HEK293T (cell line): ENCODE measurements at regions not wholly inside any gene's neighbourhood (a gene's known extent, or its start where the extent isn't known, plus 50 kb on each side); places are given as distances from the start of the nearest gene placed in this dataset.

Experiments used
- CTCF ChIA-PET: fragments of 350-600 bp; formaldehyde crosslinking; extraction: SDS; loops from one replicate; lab custom pipeline; 2021; ENCODE audit warnings: antibody characterized with exemption, inconsistent platforms; lab: Yijun Ruan, JAX
- POLR2A ChIA-PET: fragments of 350-600 bp; formaldehyde crosslinking; extraction: SDS; loops from one replicate; lab custom pipeline; 2020; ENCODE audit warnings: antibody characterized with exemption, inconsistent platforms; lab: Yijun Ruan, JAX
- DNase-seq: peaks from one replicate; pipeline ENCODE4 v3.0.0; 2012; ENCODE audit warnings: mixed read lengths; ENCODE audit errors: extremely low spot score
- ARNT ChIP-seq: fragments of 450-650 bp; IDR thresholded peaks from 2 replicates; pipeline ENCODE4 v1.6.1; 2017; ENCODE audit warnings: mild to moderate bottlenecking
- BHLHE40 ChIP-seq: fragments of 450-650 bp; IDR thresholded peaks from 2 replicates; pipeline ENCODE4 v1.6.1; 2016; ENCODE audit warnings: mild to moderate bottlenecking, moderate library complexity, borderline replicate concordance
- CTBP1 ChIP-seq: fragments of 450-650 bp; IDR thresholded peaks from 2 replicates; pipeline ENCODE4 v1.6.1; 2016; ENCODE audit warnings: borderline replicate concordance
- ELF4 ChIP-seq: fragments of 450-650 bp; IDR thresholded peaks from 2 replicates; pipeline ENCODE4 v1.6.1; 2017; ENCODE audit warnings: antibody characterized with exemption
- FOXA1 ChIP-seq: fragments of 450-650 bp; IDR thresholded peaks from 2 replicates; pipeline ENCODE4 v1.6.1; 2016; ENCODE audit warnings: mild to moderate bottlenecking
- FOXK2 ChIP-seq: fragments of 450-650 bp; IDR thresholded peaks from 2 replicates; pipeline ENCODE4 v1.6.1; 2016; ENCODE audit warnings: mild to moderate bottlenecking
- FOXM1 ChIP-seq: fragments of 450-650 bp; IDR thresholded peaks from 2 replicates; pipeline ENCODE4 v1.6.1; 2017; ENCODE audit warnings: mild to moderate bottlenecking, borderline replicate concordance
- HDGF ChIP-seq: fragments of 450-650 bp; IDR thresholded peaks from 2 replicates; pipeline ENCODE4 v1.6.1; 2017; ENCODE audit warnings: antibody characterized with exemption, borderline replicate concordance
- L3MBTL2 ChIP-seq: fragments of 450-650 bp; conservative IDR thresholded peaks from 2 replicates; pipeline ENCODE4 v1.6.1; 2016; ENCODE audit warnings: mild to moderate bottlenecking
- LEF1 ChIP-seq: fragments of 450-650 bp; IDR thresholded peaks from 2 replicates; pipeline ENCODE4 v1.6.1; 2017; ENCODE audit warnings: mild to moderate bottlenecking, borderline replicate concordance
- NFRKB ChIP-seq: fragments of 450-650 bp; IDR thresholded peaks from 2 replicates; pipeline ENCODE4 v1.6.1; 2016; ENCODE audit warnings: mild to moderate bottlenecking, moderate library complexity
- SP1 ChIP-seq: fragments of 450-650 bp; IDR thresholded peaks from 2 replicates; pipeline ENCODE4 v1.6.1; 2017
- SUZ12 ChIP-seq: fragments of 450-650 bp; IDR thresholded peaks from 2 replicates; pipeline ENCODE4 v1.6.1; 2016; ENCODE audit warnings: mild to moderate bottlenecking
- TARDBP ChIP-seq: fragments of 450-650 bp; IDR thresholded peaks from 2 replicates; pipeline ENCODE4 v1.6.1; 2016
- ZNF384 ChIP-seq: fragments of 450-650 bp; IDR thresholded peaks from 2 replicates; pipeline ENCODE4 v1.6.1; 2016
- TF ChIP-seq, protein P1 (sequence below): fragments of 450-650 bp; IDR thresholded peaks from 2 replicates; pipeline ENCODE4 v1.6.1; 2016

DNA sequence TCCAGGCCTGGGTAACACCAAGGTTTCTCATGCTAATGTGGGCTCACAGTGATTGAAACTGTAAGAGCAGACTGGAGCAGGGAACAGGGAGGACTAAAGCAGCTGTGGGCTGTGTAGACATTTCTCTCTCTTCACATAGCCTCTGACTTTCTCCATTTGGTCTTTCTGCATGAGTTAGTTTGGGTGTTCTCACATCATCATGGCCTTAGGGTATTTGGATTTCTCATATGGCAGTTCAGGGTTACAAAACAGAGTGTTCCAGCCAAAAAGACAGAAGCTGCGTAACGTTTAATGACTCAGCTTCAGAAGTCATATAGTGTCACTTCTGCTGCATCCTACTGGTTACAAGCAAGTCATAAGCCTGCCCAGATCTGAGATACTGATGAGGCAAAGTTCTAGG, 52.0 kb upstream of the OSBPL8 start:
- TF ChIP-seq CTBP1 = no peak
- no peak for TF ChIP-seq FOXA1
- TF ChIP-seq HDGF = no peak
- no peak for TF ChIP-seq FOXM1
- TF ChIP-seq L3MBTL2 = no peak
- TF ChIP-seq FOXK2 = no peak
- TF ChIP-seq ELF4 = no peak
- TF ChIP-seq ARNT = no peak
- TF ChIP-seq, protein P1, sequence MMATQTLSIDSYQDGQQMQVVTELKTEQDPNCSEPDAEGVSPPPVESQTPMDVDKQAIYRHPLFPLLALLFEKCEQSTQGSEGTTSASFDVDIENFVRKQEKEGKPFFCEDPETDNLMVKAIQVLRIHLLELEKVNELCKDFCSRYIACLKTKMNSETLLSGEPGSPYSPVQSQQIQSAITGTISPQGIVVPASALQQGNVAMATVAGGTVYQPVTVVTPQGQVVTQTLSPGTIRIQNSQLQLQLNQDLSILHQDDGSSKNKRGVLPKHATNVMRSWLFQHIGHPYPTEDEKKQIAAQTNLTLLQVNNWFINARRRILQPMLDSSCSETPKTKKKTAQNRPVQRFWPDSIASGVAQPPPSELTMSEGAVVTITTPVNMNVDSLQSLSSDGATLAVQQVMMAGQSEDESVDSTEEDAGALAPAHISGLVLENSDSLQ = no peak
- no peak for TF ChIP-seq SP1
- TF ChIP-seq ZNF384 = no peak
- no peak for TF ChIP-seq TARDBP
- no peak for TF ChIP-seq SUZ12
- TF ChIP-seq LEF1 = no peak
- TF ChIP-seq BHLHE40 = no peak
- TF ChIP-seq NFRKB = no peak
- CTCF ChIA-PET = no interaction called here
- DNase-seq = no peak
- POLR2A ChIA-PET = no interaction called here

DNA sequence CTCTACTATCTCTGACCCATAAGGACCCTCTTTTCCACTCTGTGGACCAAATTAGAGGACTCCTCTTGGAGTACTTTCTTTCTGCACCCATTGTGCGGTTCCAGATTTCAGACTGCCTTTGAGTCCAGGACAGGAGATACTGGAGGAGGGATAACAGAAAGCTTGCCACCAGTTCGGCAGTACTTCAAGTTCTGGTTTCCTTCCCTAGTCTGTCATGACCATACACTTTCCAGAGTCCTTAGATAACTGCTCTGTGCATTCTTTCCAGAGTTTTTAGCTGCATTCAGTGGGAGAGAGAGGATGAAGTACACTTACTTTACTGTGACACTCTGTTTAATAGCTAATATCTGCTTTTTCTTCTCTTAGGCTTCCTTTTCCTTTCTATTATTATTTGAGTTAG, 54.8 kb upstream of the OSBPL8 start:
- TF ChIP-seq ZNF384 = no peak
- TF ChIP-seq ELF4 = no peak
- no peak for TF ChIP-seq HDGF
- ChIA-PET CTCF (no interaction called here), POLR2A (no interaction called here)
- DNase-seq = no peak

DNA sequence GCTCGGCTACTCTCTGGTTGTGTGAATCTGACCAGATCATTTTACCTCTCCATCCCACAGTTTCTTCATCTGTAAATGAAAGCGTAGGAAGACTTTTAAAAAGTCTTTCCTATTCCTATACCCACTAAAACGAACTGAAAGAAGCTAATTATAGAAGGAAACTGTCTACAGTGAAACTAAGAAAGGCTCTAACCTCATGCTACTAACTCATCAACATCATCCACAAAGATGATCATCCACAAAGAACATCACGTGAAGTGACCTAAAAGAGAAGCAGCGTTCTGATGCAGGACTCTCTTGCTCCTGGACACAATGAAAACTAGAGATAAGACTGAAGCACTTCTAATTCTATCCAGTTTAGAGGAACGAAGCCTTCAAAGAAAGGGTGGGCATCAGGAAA, 58.5 kb upstream of the OSBPL8 start:
- TF ChIP-seq FOXK2 (no peak), LEF1 (no peak), BHLHE40 (no peak), FOXM1 (no peak), CTBP1 (no peak), FOXA1 (no peak), HDGF (no peak), ZNF384 (no peak), SP1 (no peak), SUZ12 (no peak), NFRKB (no peak), ARNT (no peak), L3MBTL2 (no peak), TARDBP (no peak), ELF4 (no peak)
- TF ChIP-seq, protein P1 = no peak
- ChIA-PET CTCF (no interaction called here), POLR2A (no interaction called here)
- DNase-seq = no peak

DNA sequence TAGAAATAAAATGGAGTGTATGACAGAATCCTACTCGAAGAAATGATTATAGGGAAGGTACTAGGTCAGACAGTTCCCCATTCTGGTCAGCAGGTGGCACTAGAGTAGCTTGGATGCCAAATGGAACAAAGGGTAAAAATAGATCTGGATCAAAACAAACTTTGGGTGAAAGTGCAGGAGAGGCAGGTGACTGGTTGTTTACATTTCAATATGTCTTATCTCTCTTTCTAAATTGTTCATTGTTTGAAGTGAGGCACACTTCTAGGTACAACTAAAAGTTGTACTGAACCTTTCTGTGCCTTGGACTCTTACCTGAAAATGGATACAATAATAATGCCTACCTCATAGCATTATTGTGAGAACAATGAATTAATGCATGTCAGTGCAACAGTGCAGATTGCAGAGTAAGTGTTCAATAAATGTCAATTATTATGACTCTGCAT, 62.0 kb upstream of the OSBPL8 start:
- DNase-seq = peak; percentile 66
- ChIA-PET CTCF (interaction anchor here (0.7 to 1.9 kb wide), 5 partner anchors 9 to 389 kb away, joined by 3 to 11 read pairs (median 8); no protein-coding TSS in a partner anchor), POLR2A (no interaction called here)
- TF ChIP-seq BHLHE40 (no peak), FOXM1 (no peak), ZNF384 (no peak)

DNA sequence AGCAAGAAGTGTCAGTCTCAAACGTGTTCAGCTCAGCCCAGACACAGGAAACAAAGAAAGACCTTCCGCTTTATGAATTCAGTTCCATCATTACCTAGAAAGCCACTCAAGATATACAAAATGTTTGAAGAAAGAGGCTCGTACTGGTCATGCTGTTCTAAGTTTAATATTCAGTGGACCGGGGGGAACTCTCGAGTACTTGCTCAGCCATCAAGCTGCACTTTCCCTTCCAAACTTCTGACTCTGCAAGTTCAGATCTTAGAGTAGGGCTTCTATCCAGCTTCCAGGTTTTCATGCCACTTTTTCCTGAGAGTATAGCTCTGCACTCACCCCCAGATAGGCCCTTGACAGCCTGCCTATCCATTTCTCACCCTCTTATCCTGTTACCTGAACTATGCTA, 62.8 kb upstream of the OSBPL8 start:
- POLR2A ChIA-PET = no interaction called here
- DNase-seq = no peak
- CTCF ChIA-PET = interaction anchor here (1.7 to 1.9 kb wide), 2 partner anchors 168 to 388 kb away, joined by 9 to 11 read pairs; no protein-coding TSS in a partner anchor
- TF ChIP-seq HDGF = no peak
- no peak for TF ChIP-seq TARDBP
- no peak for TF ChIP-seq FOXA1
- no peak for TF ChIP-seq FOXM1
- TF ChIP-seq SUZ12 = no peak
- TF ChIP-seq FOXK2 = no peak
- TF ChIP-seq SP1 = no peak
- TF ChIP-seq L3MBTL2 = no peak

DNA sequence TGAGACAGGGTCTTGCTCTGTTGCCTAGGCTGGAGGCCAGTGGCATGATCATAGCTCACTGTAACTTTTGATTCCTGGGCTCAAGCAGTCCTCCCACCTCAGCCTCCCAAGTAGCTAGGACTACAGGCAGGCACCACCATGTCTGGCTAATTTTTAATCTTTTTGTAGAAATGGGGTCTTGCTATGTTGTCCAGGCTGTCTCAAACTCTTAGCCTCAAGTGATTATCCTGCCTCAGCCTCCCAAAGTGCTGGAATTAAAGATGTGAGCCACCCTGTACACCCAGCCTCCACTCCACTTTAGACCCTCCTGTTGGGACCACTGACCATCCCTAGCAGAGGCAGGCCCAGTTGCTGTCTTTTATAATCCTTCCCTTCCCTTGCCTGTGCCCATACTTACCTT, 63.3 kb upstream of the OSBPL8 start:
- DNase-seq = no peak
- POLR2A ChIA-PET = no interaction called here
- TF ChIP-seq CTBP1 (no peak), BHLHE40 (no peak), FOXM1 (no peak), SP1 (no peak), L3MBTL2 (no peak), ZNF384 (no peak), SUZ12 (no peak), ARNT (no peak), NFRKB (no peak), FOXK2 (no peak)
- TF ChIP-seq, protein P1 = no peak
- CTCF ChIA-PET = interaction anchor here (1.0 to 1.9 kb wide), 2 partner anchors 385 to 388 kb away, joined by 3 to 11 read pairs; no protein-coding TSS in a partner anchor

DNA sequence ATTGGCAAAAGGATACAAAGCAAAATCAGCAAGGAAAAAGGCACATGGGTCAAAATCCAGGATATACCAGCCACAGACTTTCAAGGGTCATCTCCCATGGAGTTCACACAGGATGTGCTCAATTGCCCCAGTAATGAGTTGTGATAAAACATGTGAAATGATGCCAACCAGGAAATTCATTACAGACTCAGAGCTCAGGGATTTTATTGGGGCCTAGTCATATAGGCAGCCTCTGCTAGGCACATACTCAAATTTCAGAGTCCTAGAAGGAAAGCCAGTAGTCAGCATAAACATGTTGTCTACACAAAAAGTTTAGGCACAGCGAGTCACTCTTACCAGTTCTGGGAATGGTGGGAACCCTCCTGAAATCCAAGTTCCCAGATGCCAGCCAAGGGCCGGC, 64.4 kb upstream of the OSBPL8 start:
- DNase-seq = no peak
- POLR2A ChIA-PET = no interaction called here
- TF ChIP-seq FOXA1 (no peak), FOXK2 (no peak)
- CTCF ChIA-PET = interaction anchor here (0.7 to 1.0 kb wide), 2 partner anchors 105 to 384 kb away, joined by 3 read pairs; no protein-coding TSS in a partner anchor
